Mucosa of descending colon (tissue), 3 donors: ENCODE measurements at regions not wholly inside any gene's neighbourhood (a gene's known extent, or its start where the extent isn't known, plus 50 kb on each side); places are given as distances from the start of the nearest gene placed in this dataset.

Source experiments
- ATAC-seq: fragments of 200-7000 bp; cut with Tn5 transposase; one replicate; pipeline ENCODE4 v1.9.1; 2020; ENCODE audit warnings: mild to moderate bottlenecking, moderate library complexity
- DNase-seq, 3 donors: peaks; one replicate each; pipeline ENCODE4 v3.0.0-alpha.2; 2020
- H3K36me3 ChIP-seq: fragments of 200-600 bp; one replicate; pipeline ENCODE4 v1.8.0; 2021; ENCODE audit warnings: low read depth, mild to moderate bottlenecking
- H3K4me1 ChIP-seq: fragments of 200-600 bp; one replicate; pipeline ENCODE4 v1.8.0; 2021; ENCODE audit warnings: low read depth, mild to moderate bottlenecking
- H3K4me3 ChIP-seq: fragments of 200-600 bp; one replicate; pipeline ENCODE4 v1.8.0; 2021; ENCODE audit warnings: mild to moderate bottlenecking
- H3K9me3 ChIP-seq: fragments of 200-600 bp; one replicate; pipeline ENCODE4 v1.8.0; 2021; ENCODE audit warnings: mild to moderate bottlenecking
- intact Hi-C, 2 donors: fragments of 100-400 bp; cut with DNase I in 1 of 2; cut with micrococcal nuclease in 1 of 2; formaldehyde crosslinking; loops; one replicate each; pipeline versions ENCODE4 v1.11.0 to v1.11.1; 2022; cut with DNase I, micrococcal nuclease
- TF ChIP-seq, protein P1 (sequence below): fragments of 200-600 bp; IDR thresholded peaks from one replicate; pipeline ENCODE4 v1.8.0; 2022; ENCODE audit warnings: antibody characterized with exemption, mild to moderate bottlenecking
- donor health status: DM: no; HTN: no; CAD: no; lungs with moderate emphysema.
- donor health status: DM: no; HTN: no; CAD: no.
- donor health status: DM: no; HTN: yes; CAD: no.

DNA sequence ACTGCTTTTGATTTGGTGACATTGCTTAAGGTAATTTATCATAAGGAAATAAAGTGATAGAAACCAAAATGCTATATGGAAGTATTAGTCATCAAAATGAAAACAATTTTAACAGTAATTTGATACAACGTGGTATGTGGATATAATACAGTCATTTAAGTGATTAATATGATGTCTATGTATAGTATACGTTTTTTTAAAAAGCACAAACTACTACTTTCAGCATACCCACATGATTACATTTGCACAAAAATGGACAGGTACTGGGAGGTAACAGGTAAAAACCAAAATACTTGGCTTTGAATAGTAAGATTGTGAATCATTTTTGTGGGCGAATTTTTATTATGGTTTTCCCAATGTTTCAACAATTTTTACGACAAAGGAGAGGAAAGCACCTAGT is 97.6 kb downstream of the OGFRL1 start:
- TF ChIP-seq, protein P1, sequence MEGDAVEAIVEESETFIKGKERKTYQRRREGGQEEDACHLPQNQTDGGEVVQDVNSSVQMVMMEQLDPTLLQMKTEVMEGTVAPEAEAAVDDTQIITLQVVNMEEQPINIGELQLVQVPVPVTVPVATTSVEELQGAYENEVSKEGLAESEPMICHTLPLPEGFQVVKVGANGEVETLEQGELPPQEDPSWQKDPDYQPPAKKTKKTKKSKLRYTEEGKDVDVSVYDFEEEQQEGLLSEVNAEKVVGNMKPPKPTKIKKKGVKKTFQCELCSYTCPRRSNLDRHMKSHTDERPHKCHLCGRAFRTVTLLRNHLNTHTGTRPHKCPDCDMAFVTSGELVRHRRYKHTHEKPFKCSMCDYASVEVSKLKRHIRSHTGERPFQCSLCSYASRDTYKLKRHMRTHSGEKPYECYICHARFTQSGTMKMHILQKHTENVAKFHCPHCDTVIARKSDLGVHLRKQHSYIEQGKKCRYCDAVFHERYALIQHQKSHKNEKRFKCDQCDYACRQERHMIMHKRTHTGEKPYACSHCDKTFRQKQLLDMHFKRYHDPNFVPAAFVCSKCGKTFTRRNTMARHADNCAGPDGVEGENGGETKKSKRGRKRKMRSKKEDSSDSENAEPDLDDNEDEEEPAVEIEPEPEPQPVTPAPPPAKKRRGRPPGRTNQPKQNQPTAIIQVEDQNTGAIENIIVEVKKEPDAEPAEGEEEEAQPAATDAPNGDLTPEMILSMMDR = no peak
- ATAC-seq (no peak), DNase-seq (no peak)
- Histone ChIP-seq H3K4me3 (no peak overlapping the region), H3K4me1 (no peaks in the 10 kb centered on the region), H3K36me3 (no peaks in the 10 kb centered on the region), H3K9me3 (no peaks in the 10 kb centered on the region)
- intact Hi-C loops = loop anchor here in 1 of 2 donors (10.0 kb wide), 1 partner anchor 119 kb away; no protein-coding TSS in a partner anchor

DNA sequence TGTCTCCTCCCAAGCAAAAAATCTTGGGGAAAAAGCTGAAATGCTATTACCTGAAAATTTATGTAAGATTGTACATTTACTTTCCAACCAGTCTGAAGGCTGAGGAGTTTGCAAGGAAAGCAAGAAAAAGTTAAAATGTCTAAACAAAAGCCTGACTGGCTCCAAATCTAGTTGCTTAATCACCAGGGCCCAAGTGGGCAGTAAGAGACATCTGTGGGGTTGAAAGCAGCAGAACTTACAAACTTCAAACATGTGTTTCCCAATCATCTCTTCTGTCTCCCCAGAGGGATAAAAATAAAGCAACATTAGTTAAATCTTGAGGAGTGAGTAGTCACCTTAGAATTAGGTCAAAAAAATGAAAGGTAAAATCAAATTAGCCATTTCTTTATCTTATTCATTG is 98.6 kb downstream of the OGFRL1 start:
- H3K4me1 ChIP-seq = no peaks in the 10 kb centered on the region
- ATAC-seq = no peak
- intact Hi-C loops = loop anchor here in 1 of 2 donors (10.0 kb wide), 1 partner anchor 118 kb away; no protein-coding TSS in a partner anchor

DNA sequence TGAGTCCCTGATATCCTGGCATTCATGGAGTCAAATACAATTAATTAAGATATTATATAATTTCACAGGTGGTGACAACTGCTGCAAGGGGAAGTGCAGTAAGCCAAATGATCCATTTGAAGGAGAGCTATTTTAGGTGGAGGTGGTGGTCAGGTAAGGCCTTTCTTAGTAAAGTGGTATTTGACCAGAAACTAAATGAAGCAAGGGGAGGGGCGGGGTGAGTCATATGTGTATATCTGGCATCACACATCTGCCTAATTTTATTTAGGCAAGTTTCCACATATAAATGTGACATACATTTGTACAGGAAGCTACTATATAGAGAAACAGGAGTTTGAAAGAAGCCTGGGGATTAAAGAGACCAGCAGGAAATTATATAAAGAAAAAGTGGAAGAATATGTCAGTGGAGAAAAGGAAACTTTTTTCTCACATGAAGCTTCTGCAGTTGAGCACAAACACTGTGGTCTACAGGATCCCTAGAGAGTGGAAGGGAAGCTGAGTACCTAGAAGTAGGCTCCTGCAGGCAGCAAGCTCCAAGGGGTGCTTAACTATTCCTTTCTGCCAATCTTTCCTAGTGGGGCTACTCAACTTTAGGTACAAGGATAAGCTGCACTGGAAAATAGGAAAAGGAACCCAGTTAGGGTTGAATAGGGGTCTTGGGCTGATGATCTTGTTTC is 99.6 kb downstream of the OGFRL1 start:
- H3K36me3 ChIP-seq = no peaks in the 10 kb centered on the region
- H3K4me3 ChIP-seq = no peak overlapping the region
- H3K4me1 ChIP-seq = no peaks in the 10 kb centered on the region
- intact Hi-C loops = loop anchor here in 1 of 2 donors (10.0 kb wide), 1 partner anchor 117 kb away; no protein-coding TSS in a partner anchor
- no peaks in the 10 kb centered on the region for H3K9me3 ChIP-seq
- TF ChIP-seq, protein P1 = no peak
- ATAC-seq = no peak
- DNase-seq = no peak

More for the DNA sequence above, 98.6 kb downstream of the OGFRL1 start:
- Histone ChIP-seq H3K36me3 (no peaks in the 10 kb centered on the region), H3K4me3 (no peak overlapping the region), H3K9me3 (no peaks in the 10 kb centered on the region)
- no peak for DNase-seq
- TF ChIP-seq, protein P1 = no peak

DNA sequence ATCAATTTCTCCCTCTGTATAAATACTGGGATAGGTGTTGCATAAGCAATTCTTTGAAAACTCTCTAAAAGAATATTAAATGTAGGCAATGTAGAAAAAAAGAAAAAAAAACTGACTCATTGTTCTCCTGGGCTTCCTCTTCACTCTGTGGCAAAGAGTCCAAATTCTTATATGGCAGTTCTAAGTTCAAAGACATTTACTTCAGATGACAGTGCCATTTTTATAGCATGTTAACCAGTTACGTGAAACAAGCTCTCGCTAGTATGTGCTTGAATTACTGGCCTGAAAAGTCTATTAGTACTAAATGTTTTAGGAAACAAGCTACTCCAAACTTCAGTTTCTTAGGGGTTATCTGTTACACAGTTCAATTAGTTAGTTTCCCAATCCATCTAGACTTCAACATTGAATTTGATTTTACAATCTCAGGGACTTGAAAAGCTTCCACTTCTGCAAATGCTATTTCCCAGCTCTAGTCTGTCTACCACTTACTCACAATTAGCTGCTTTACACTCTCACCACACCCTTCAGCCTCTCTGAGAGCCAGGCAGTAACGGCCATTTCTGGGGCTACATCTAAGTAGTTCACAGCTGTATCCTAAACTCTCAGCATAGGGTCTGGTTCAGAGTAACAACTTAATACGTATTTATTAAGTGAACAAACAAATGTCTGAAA is 100.4 kb downstream of the OGFRL1 start:
- intact Hi-C loops = loop anchor here in 1 of 2 donors (10.0 kb wide), 1 partner anchor 116 kb away; no protein-coding TSS in a partner anchor
- DNase-seq (no peak), ATAC-seq (peak; percentile 27)
- no peaks in the 10 kb centered on the region for H3K4me1 ChIP-seq
- H3K4me3 ChIP-seq = no peak overlapping the region
- H3K36me3 ChIP-seq = no peaks in the 10 kb centered on the region
- H3K9me3 ChIP-seq = no peaks in the 10 kb centered on the region
- TF ChIP-seq, protein P1 = no peak

DNA sequence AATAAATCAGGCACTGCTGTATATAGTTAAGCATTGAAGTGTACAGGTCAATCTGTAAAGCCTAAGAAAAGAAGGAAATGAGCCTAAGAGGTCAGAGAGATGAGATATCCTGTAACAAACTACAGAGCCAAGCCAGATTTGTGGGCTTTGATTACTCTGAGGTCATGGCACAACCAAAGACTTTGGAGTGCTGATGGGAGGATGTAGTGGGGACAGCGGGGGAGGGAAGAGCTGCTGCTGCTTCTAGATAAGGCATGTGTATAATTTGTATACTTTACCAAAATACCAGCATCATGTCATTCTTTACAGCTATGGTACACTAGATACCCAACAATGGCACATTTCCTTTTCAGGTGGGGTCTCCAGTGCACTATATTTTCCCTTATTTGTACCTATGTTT is 102.5 kb downstream of the OGFRL1 start:
- Histone ChIP-seq H3K9me3 (no peaks in the 10 kb centered on the region), H3K36me3 (no peaks in the 10 kb centered on the region), H3K4me1 (no peaks in the 10 kb centered on the region), H3K4me3 (no peak overlapping the region)
- DNase-seq = no peak
- TF ChIP-seq, protein P1 = no peak
- no peak for ATAC-seq
- intact Hi-C loops = no loop called here
